Adrenal gland (tissue), 9 donors: ENCODE measurements at regions not wholly inside any gene's neighbourhood (a gene's known extent, or its start where the extent isn't known, plus 50 kb on each side); places are given as distances from the start of the nearest gene placed in this dataset.
A peak's percentile ranks its signal among the peaks of the same experiment; 100 is the strongest.

Source experiments
- DNase-seq, 7 donors: peaks; one replicate each; pipeline ENCODE4 v3.0.0-alpha.2; 2019 to 2020
- H3K27ac ChIP-seq, 5 donors: fragments of 200-600 bp; sonication (generic) in 4 of 5; 1 replicate in 3 of 5; 2 replicates in 2 of 5; pipeline versions ENCODE4 v1.5.1 to v1.8.0; 2016 to 2020; ENCODE audit warnings: mild to moderate bottlenecking in 1 of 5
- H3K27me3 ChIP-seq: fragments of 200-600 bp; 2 replicates; pipeline ENCODE4 v1.8.0; 2021
- H3K36me3 ChIP-seq, 2 donors: fragments of 200-600 bp; replicated peaks in 1 of 2; 1 replicate in 1 of 2; 2 replicates in 1 of 2; pipeline versions ENCODE4 v1.5.1 to v1.8.0; 2018 to 2022
- H3K4me1 ChIP-seq, 2 donors: fragments of 200-600 bp; replicated peaks in 1 of 2; 1 replicate in 1 of 2; 2 replicates in 1 of 2; pipeline versions ENCODE4 v1.5.1 to v1.8.0; 2018 to 2021
- H3K4me3 ChIP-seq, 4 donors: fragments of 200-600 bp; sonication (generic) in 3 of 4; one replicate each; pipeline ENCODE4 v1.5.1; 2016 to 2018
- H3K9me3 ChIP-seq, 3 donors: fragments of 200-600 bp; sonication (generic) in 1 of 3; replicated peaks in 1 of 3; 1 replicate in 2 of 3; 2 replicates in 1 of 3; pipeline versions ENCODE4 v1.5.1 to v1.8.0; 2016 to 2021
- POLR2A ChIP-seq, 2 donors: fragments of 450-650 bp; IDR thresholded peaks; one replicate each; pipeline ENCODE4 v1.6.1; 2017; ENCODE audit warnings: antibody characterized with exemption in 2 of 2, mild to moderate bottlenecking in 2 of 2, moderate library complexity in 1 of 2
- WGBS, 4 donors: extraction: QIAGEN DNeasy Blood & Tissue Kit in 2 of 4; methylation state at CpG; one replicate each; pipeline versions ENCODE4 v1.1.5 to v1.1.7; 2013 to 2017; 5-methylcytosine and 5-hydroxymethylcytosine counted together
- intact Hi-C, 2 donors: fragments of 100-400 bp; cut with DNase I; formaldehyde crosslinking; loops; one replicate each; pipeline versions ENCODE4 v1.14.1 to v1.15.0; 2022 to 2023
- TF ChIP-seq, protein P1 (sequence below), 6 experiments: fragments of 450-650 bp in 4 of 6; fragments of 200-600 bp in 2 of 6; sonication (generic) in 1 of 6; IDR thresholded peaks; 1 replicate in 5 of 6; 2 replicates in 1 of 6; pipeline versions ENCODE4 v1.5.1 to v1.8.0; 2016 to 2021; ENCODE audit warnings: antibody characterized with exemption in 6 of 6, mild to moderate bottlenecking in 2 of 6, moderate library complexity in 1 of 6
- donor health status: healthy with polysubstance abuse.
- donor health status: Bipolar disorder and iron deficiency.
- donor health status: DM: yes; HTN: yes; CAD: no.
- donor health status: DM: no; HTN: no; CAD: no.
- donor health status: DM: no; HTN: no; CAD: no.

DNA sequence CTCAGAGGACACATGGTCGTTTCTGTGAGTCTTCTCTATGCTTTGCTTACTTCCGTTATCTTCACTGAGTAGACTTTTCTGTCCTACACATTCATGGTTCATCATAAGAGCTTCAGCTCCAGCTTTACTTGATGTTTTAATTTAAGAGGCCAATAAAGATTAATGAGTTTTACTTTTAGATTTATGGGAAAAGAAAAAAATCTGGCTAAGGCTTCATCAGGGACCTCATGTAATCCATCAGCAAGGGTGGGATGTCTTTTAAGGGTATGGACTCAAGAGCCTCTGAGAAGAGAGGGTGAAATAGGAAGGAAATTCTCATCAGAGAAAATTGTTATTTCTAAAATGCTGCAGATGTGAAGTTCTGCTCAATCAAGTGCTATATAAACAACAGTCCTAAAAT, 963.0 kb upstream of the RAG2 start:
- no peak for DNase-seq
- Histone ChIP-seq H3K4me1 (peaks cover 7 to 17% of the 10 kb centered on the region in 2 donors), H3K27me3 (no peaks in the 10 kb centered on the region), H3K4me3 (no peak overlapping the region), H3K36me3 (no peaks in the 10 kb centered on the region), H3K27ac (no peak overlapping the region), H3K9me3 (no peaks in the 10 kb centered on the region)
- WGBS, 4 donors = 75 to 93% (median 85%) methylated on average over 2 of the region's 2 CpGs
- TF ChIP-seq, protein P1, sequence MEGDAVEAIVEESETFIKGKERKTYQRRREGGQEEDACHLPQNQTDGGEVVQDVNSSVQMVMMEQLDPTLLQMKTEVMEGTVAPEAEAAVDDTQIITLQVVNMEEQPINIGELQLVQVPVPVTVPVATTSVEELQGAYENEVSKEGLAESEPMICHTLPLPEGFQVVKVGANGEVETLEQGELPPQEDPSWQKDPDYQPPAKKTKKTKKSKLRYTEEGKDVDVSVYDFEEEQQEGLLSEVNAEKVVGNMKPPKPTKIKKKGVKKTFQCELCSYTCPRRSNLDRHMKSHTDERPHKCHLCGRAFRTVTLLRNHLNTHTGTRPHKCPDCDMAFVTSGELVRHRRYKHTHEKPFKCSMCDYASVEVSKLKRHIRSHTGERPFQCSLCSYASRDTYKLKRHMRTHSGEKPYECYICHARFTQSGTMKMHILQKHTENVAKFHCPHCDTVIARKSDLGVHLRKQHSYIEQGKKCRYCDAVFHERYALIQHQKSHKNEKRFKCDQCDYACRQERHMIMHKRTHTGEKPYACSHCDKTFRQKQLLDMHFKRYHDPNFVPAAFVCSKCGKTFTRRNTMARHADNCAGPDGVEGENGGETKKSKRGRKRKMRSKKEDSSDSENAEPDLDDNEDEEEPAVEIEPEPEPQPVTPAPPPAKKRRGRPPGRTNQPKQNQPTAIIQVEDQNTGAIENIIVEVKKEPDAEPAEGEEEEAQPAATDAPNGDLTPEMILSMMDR (IDR thresholded peaks at IDR 0.05) = no peak
- TF ChIP-seq POLR2A (IDR thresholded peaks at IDR 0.05) = no peak
- intact Hi-C loops = no loop called here

DNA sequence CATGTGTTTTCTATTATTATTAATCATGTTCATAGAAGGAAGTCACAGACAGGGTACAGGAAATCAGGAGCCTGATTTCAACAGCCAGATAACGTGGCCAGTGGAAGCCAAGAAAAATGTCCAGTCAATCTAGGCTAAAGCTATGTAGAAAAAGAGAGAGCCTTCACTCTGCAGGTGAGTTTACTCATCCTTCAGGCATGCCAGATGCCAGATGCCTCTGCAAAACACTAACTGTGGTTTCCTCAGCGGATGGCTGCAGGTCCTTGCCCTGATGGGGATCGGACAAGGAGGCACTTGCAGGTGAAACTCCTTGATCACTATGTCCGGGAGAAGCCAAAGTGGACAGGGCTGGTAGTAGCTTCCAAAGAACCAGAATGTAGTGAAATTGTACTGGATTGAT, 962.3 kb upstream of the RAG2 start:
- 56 to 79% (median 69%) methylated on average over 4 of the region's 4 CpGs for WGBS, 4 donors
- no peaks in the 10 kb centered on the region for H3K9me3 ChIP-seq
- H3K27ac ChIP-seq = no peak overlapping the region
- H3K4me1 ChIP-seq = peaks cover 7 to 17% of the 10 kb centered on the region in 2 donors
- no peaks in the 10 kb centered on the region for H3K27me3 ChIP-seq
- intact Hi-C loops = no loop called here
- DNase-seq = no peak
- H3K4me3 ChIP-seq = no peak overlapping the region
- TF ChIP-seq, protein P1 (IDR thresholded peaks at IDR 0.05) = no peak
- TF ChIP-seq POLR2A (IDR thresholded peaks at IDR 0.05) = no peak
- H3K36me3 ChIP-seq = no peaks in the 10 kb centered on the region

DNA sequence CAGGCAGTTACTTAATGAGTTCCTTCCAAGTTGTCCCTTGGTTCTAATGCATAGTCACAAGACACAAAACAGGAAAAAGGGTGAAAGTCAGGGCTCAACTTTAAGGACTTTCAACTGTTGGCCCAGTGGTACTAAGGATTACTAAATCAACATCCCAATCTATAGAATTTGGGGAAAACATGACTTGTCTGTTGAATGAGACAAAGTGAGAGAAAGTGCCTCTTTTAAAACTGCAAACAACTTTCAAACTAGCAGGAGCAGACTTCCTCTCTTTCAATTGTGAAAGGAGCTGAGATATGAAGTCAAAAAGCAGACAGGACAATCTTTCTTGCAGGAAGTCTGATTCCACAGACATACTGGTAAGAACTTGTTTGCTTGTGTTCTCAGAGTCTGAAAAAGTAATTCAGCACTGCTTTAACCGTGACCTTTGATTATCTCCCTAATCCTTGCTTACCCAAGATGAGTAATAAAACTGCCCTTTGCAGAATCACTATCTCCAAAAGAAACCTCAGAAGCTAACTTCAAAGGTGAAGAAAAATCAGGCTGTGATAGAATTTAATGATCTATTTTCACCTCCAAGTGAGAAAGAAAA, 960.7 kb upstream of the RAG2 start:
- intact Hi-C loops = no loop called here
- Histone ChIP-seq H3K36me3 (no peaks in the 10 kb centered on the region), H3K27me3 (no peaks in the 10 kb centered on the region), H3K4me3 (no peak overlapping the region), H3K27ac (peak overlapping the region in 4 of 5 donors; percentile 8 to 74 (median 72)), H3K4me1 (peaks cover 7 to 17% of the 10 kb centered on the region in 2 donors), H3K9me3 (no peaks in the 10 kb centered on the region)
- TF ChIP-seq, protein P1 (IDR thresholded peaks at IDR 0.05) = no peak
- no peak for TF ChIP-seq POLR2A (IDR thresholded peaks at IDR 0.05)
- no peak for DNase-seq
- 10 to 14% (median 12%) methylated on average over 1 of the region's 1 CpG for WGBS, 4 donors

DNA sequence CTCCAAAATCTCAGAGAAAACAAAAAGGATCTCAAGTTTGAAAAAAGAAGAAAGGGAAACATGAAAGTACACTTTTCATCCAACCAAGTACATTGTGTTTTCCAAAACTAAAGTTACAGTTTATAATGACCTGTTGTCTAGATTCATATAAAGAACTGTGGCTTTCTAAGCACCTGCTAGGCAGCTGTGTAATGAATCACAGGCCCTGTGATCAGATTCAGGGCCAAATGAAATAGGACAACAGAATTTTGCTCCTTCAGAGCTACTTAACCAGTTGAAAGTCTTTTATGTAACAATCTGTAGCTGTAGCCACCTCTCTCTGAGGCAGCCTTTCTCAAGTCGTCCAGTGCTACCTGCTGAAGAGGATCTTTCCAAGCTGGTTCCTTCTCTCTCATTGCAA, 960.0 kb upstream of the RAG2 start:
- Histone ChIP-seq H3K4me1 (peaks cover 7 to 17% of the 10 kb centered on the region in 2 donors), H3K27me3 (no peaks in the 10 kb centered on the region), H3K9me3 (no peaks in the 10 kb centered on the region), H3K36me3 (no peaks in the 10 kb centered on the region), H3K27ac (peak overlapping the region in 4 of 5 donors; percentile 8 to 74 (median 72)), H3K4me3 (no peak overlapping the region)
- TF ChIP-seq, protein P1 (IDR thresholded peaks at IDR 0.05) = no peak
- TF ChIP-seq POLR2A (IDR thresholded peaks at IDR 0.05) = peak in 1 of 2 donors; percentile 27
- DNase-seq = peak in 5 of 7 donors; percentile 13 to 50 (median 25)
- intact Hi-C loops = no loop called here
- WGBS, 4 donors = 17 to 43% (median 26%) methylated on average over 1 of the region's 1 CpG
